Cardiac fibroblast (primary cell): ENCODE measurements at regions not wholly inside any gene's neighbourhood (a gene's known extent, or its start where the extent isn't known, plus 50 kb on each side); places are given as distances from the start of the nearest gene placed in this dataset.

Experiments
- DNase-seq, 2 donors: peaks; one replicate each; pipeline versions ENCODE4 v3.0.0 to v3.0.0-alpha.2; 2010; ENCODE audit warnings: low read depth in 2 of 2
- H3K4me3 ChIP-seq, 2 donors: replicated peaks in 1 of 2; 1 replicate in 1 of 2; 2 replicates in 1 of 2; pipeline ENCODE4 v1.5.1; 2011; ENCODE audit warnings: low read depth in 2 of 2, low read length in 2 of 2, mild to moderate bottlenecking in 2 of 2, moderate library complexity in 1 of 2
- TF ChIP-seq, protein P1 (sequence below): IDR thresholded peaks from one replicate; pipeline ENCODE4 v1.5.1; 2011; ENCODE audit warnings: low read depth, mild to moderate bottlenecking, low read length, inconsistent platforms

DNA sequence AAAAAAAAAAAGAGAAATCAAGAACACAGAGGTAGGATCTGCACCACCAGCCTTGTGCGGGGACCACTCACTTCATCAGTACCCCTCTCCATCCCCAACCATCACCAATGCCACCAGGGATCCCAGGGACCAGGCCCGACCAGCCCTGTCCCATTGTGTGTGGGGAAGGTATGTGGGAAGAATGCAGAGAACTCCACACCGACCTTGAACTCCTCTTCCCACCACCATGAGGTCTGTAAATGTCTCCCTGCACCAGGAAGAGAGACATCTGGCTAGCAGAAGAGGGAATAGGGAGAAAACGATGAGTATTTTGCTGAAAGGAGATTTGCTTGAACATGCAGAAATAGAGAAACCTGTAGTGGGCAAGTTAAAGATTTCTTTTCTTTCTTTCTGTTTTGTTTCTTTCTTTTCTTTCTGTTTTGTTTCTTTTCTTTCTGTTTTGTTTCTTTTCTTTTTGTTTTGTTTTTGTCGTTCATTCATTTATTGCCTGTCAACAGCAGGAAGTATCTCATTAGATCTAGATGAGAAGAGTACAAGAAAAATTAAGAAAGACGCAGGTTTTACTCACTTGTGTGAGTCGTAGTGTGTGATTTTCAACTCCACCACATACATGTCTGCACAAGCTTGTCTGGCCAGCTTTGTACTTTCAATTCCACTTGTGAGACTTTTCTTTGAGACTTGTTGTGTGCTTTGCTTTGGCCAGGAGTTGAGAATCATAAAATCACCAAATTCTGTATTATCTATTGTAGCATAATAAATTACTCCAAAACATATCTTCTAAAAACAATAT lies 179.8 kb upstream of the HAAO start:
- no peak overlapping the region for H3K4me3 ChIP-seq
- TF ChIP-seq, protein P1, sequence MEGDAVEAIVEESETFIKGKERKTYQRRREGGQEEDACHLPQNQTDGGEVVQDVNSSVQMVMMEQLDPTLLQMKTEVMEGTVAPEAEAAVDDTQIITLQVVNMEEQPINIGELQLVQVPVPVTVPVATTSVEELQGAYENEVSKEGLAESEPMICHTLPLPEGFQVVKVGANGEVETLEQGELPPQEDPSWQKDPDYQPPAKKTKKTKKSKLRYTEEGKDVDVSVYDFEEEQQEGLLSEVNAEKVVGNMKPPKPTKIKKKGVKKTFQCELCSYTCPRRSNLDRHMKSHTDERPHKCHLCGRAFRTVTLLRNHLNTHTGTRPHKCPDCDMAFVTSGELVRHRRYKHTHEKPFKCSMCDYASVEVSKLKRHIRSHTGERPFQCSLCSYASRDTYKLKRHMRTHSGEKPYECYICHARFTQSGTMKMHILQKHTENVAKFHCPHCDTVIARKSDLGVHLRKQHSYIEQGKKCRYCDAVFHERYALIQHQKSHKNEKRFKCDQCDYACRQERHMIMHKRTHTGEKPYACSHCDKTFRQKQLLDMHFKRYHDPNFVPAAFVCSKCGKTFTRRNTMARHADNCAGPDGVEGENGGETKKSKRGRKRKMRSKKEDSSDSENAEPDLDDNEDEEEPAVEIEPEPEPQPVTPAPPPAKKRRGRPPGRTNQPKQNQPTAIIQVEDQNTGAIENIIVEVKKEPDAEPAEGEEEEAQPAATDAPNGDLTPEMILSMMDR: no peak
- DNase-seq: peak in 1 of 2 donors; percentile 33

DNA sequence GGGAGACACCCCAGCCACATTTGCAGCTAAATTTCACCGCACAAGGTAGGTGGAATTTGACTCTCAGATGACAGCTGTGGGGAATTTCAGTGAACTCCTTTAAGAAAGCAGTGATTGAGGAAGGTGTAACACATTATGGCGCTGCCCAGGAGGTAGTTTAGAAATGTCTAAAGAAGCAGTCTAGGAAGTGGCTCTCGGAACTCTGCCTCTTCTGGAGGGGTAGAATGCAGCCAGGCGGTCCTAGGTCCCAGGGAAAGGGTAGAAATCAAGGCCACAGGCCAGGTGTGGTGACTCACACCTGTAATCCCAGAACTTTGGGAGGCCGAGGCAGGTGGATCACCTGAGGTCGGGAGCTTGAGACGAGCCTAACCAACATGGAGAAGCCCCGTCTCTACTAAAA lies 179.0 kb upstream of the HAAO start:
- no peak for DNase-seq
- TF ChIP-seq, protein P1: no peak
- H3K4me3 ChIP-seq: no peak overlapping the region

DNA sequence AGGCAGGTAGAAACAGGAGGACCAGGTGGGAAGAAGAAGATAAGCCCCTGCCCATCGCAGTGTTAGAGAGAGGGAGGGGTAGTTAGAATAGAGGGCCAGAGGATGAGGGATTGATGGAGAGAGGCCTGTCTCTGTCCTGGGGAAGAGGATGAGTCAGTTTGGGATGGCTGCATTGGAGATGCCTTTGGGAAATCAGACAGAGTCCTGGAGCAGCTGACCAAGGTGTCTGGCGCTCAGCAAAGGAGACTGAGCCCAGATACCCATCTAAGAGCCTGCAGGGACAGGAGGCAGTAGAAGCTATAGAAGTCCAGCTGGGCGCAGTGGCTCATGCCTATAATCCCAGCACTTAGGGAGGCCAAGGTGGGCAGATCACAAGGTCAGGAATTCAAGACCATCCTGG lies 177.8 kb upstream of the HAAO start:
- no peak overlapping the region for H3K4me3 ChIP-seq
- no peak for DNase-seq
- TF ChIP-seq, protein P1: no peak

DNA sequence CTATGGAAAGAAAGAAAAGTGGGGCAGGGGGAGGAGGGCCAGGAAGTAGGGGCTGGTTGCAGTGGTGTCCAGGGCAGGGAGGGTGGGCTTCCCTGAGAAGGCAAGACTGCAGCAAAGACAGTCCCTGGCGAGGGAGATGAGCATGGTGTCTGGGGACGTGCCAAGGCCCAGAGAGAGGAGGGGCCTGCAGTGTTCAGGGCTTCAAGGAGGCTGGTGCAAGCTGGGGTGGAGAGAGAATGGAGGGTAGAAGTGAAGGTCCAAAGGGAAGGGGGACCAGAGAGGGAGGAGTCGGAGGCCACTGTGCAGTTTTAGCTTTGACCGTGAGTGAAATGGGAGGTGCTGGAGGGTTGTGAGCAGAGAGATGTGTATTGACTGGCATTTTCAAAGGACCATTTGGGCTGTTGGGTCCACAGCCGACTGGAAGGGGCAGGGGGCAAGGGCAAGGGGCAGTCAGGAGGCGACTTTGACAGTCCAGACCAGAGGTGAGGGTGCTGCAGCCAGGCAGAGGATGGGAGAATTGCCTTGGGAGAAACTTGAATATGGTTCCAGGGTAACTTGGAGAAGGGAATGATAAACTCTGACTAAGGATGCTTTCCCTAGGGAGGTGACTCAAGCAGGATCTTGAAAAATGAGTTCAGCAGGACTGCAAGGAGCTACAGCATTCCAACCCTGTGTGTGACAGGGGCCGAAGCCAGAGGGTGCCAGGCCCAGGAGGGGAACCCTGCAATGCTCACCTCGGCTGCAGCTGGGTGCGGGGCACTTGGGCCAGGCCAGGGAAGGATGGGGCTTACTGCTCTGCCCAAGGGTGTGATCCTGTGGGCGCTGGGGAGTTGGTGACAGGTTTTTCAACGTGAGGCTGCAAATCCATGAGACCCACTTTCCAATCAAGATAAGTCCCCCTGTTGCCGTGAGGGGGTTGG lies 177.1 kb upstream of the HAAO start:
- TF ChIP-seq, protein P1: peak; percentile 29
- no peak overlapping the region for H3K4me3 ChIP-seq
- DNase-seq: peak; percentile 89 to 98

DNA sequence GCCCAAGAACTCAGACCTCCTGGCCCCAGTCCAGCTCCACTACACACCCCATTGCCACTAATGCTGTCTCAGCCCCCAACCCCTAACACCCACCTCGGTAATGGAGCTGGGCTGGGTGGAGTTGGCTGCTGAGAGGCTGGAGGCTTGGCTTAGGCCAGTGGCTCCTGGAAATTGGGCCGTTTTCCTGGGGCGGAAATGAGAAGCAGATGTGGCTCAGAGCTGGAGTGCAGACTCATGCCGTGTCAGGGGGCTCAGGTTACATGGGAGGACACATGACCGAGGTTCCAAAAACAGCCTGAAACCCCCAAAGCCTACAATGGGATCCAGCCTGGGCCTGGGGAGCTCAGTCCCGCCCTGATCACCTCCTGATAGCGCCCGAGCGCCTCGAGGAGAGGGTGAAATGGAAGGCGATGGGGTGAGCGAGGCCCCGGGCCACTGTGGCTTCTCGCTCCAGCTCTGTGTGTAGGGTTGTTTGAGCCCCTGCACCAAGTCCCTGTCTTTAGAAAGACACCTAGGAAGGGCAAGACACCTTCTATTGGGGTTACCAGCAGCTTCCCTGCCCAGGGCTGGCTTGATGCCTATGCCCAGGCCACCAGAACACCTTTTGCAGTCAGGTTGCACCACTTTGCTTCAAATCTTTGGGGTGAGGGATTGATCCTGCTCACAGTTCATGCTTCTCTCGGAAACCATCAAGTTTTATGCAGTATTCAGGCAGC lies 175.7 kb upstream of the HAAO start:
- TF ChIP-seq, protein P1: no peak
- H3K4me3 ChIP-seq: no peak overlapping the region
- DNase-seq: peak; percentile 83 to 96

DNA sequence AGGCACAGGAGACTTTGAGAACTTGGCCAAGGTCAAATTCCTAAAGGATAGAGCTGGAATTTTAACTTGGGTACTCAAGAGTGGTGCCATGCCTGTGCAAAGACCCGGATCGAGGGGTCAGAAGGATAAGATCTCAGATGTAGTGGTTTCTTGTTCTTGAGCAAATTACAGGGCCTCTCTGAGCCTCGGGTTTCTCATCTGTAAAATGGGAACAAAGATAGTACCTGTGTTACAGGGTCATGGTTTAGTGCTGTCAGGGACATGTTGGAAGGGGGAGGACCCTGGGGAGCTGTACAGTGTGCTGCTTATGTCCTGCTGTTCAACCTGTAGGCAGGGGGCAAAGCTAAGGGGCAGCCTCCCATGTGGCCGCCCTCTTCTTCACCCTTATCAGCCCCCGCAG lies 173.5 kb upstream of the HAAO start:
- H3K4me3 ChIP-seq: no peak overlapping the region
- no peak for DNase-seq
- TF ChIP-seq, protein P1: no peak
